ENCODE measurements at regions not wholly inside any gene's neighbourhood (a gene's known extent, or its start where the extent isn't known, plus 50 kb on each side); places are given as distances from the start of the nearest gene placed in this dataset.

DNA sequence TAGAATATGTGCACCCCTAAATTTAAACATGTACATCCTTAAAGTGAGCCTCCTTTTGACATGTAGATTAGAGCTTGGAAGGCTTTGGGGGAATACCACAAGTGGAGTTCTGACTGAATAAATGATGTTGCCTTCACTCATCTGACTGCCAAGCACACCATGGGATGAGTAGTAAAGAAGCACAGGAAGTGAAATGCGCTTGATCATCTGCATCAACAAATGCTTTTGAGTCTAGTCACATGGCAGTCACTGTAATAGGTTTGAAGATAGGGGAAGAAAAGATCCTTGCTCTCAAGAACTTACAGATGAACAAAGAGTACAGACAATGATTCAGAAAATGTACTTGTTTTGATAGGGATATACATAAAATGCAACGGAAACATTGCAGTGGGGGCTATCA lies 62.0 kb upstream of the STARD4 start:
- DNase-seq: peak; percentile 6 to 50 (median 32)

DNA sequence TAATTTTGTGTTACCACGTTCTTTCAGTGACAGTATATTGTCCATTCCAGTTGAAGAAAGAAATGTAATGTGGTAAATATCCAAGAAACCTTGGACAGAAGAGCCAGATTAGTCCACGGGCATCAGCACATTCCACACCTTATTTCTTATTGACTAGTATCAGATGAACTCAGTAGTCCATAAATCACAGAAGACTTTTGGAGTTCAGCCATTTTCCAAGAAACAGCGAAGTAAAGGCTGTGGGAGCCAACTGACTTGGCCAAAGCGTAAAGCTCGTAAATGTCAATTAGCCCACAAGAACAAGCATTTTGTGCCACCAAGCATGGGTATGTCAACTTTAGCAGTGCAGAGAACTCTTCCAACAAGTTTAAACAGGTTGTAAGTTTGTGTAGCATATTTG lies 60.2 kb upstream of the STARD4 start:
- no peak for DNase-seq

DNA sequence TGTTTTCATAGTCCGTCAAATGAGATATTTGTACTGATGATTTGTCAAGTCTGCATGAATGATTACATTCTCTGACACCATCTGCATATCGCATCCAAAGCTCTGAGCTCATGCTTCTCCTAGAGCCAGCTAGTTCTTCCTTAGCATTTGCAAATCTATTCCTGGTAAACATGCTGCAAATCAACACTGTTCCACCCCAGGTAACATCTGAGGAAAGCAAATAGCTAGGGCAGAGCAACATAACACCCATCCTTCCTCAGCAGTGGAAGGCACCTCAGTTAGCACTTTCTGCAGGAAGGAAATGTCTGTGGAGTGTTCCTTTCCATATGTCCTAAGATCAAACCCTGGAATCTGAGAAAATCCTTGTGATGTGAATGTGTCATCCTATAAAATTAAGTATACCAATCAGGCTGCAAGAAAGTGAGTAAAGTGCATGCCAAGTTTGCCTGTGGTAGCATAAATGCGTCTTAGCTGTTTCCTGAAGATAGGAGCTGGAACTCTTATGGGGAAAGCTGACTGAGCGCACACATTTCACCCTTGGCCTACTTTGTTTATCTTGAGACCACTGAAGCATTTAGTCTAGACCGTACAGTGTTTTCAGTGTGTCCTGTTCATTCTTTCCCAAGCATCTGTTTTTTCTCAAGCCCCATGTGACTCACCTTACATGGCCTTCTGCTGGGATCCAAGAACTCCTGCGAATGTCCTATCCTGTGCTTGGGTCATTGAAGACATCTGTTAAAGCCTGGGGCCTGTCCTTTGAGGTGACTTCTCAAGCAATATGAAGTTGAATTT lies 50.9 kb upstream of the STARD4 start:
- no peak for DNase-seq

DNA sequence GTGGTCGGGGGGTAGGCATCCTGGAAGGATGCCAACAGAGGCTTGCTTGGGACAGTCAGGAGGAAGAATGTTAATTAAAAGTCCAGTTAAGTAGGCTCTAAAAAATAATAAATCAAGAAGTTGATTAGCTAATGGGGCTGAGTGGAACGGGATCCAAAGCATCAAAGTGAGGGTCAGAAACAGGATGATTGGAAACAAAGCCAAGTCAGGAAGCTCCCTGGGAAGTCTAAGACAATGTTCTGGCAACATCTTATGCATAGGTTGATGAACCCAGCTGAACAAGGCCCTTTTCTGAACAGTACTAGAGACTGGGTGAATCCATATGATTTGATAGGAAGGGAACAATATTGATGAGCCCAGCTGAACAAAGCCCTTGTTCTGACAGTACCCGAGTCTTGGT lies 50.2 kb upstream of the STARD4 start:
- DNase-seq: no peak

All from suppressor macrophage (primary cell).